HG03439 (cell line): ENCODE measurements at regions not wholly inside any gene's neighbourhood (a gene's known extent, or its start where the extent isn't known, plus 50 kb on each side); places are given as distances from the start of the nearest gene placed in this dataset.
"Not testable (repeated sequence)": the region's sequence is repeated elsewhere in the genome, so short reads cannot be mapped to it uniquely, and the experiment has no call there.

Source experiments
- ATAC-seq: cut with Tn5 transposase; IDR thresholded peaks from one replicate; pipeline ENCODE4 v1.9.1; 2021; ENCODE audit warnings: mild to moderate bottlenecking, moderate library complexity; ENCODE audit not compliant: unreplicated experiment

- ATAC-seq, result not testable (repeated sequence)
Measured at GRCh38 chr15:88965097-88965496, 51.9 kb upstream of the MFGE8 start.

DNA sequence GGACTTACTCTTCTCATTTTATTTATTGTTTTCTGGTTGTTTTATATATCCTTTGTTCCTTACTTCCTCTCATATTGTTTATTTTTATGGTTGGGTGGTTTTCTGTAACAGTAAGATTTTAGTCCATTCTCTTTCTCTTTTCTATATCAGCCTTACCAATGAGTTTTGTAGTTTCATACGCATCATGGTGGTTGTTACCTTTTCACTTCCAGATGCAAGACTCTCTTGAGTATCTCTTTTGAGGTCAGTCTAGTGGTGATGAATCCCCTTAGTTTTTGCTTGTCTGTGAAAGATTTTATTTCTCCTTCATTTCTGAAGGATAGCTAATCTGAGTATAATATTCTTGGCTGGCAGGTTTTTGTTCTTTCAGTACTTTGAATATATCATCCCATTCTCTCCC lies 57.1 kb upstream of the MFGE8 start:
- no peak for ATAC-seq

DNA sequence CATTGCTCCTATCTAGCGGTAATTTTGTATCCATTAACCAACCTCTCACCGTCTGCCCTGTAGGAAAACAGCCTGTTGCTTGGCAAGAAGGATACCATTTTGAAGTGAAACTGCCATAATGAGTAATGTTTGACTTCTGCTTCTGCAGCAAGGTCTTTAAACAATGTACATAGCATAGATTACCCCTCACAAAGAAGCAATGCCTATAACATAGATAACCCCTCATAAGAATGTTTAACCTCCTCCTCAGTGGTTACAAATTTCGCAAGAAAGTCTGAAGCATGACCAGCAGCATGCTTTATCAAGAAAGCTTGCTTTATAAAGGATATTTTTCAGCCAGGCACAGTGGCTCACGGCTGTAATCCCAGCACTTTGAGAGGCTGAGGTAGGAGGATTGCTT lies 61.2 kb upstream of the MFGE8 start:
- no peak for ATAC-seq

DNA sequence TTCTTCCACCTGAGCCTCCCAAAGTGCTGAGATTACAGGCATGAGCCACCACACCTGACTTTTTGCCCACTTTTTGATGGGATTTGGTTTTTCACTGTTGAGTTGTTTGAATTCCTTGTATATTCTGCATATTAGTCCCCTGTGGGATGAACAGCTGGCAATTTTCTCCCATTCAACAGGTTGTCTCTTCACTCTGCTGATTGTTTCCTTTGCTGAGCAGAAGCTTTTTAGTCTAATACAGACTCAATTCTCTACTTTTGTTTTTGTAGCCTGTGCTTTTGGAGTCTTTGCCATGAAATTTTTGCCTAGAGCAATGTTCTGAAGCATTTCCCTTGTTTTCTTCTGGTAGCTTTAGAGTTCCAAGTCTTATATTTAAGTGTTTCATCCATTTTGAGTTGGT lies 62.7 kb upstream of the MFGE8 start:
- no peak for ATAC-seq

- no peak for ATAC-seq
Measured at GRCh38 chr15:88976656-88977055, 63.5 kb upstream of the MFGE8 start.

DNA sequence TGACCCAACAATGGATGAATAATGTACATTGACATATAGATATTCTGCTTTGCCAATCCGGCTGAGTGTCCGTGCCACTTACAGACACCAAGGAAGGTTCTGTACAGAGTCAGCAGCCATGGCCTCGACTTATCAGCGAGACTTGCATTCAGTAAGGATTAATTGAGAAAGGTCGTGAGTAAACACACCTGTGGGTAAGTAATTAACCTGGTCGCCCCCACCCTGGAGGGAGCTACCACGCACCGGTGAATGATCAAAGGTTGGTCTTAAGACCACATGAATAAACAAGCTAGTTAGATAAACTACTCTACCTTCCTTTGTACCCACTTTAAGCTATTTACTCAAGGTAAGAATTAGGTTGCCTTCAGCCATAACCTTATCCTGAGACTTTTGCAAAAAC lies 66.5 kb upstream of the MFGE8 start:
- ATAC-seq, result no peak

- no peak for ATAC-seq
Measured at GRCh38 chr15:88980498-88980897, 67.3 kb upstream of the MFGE8 start.

DNA sequence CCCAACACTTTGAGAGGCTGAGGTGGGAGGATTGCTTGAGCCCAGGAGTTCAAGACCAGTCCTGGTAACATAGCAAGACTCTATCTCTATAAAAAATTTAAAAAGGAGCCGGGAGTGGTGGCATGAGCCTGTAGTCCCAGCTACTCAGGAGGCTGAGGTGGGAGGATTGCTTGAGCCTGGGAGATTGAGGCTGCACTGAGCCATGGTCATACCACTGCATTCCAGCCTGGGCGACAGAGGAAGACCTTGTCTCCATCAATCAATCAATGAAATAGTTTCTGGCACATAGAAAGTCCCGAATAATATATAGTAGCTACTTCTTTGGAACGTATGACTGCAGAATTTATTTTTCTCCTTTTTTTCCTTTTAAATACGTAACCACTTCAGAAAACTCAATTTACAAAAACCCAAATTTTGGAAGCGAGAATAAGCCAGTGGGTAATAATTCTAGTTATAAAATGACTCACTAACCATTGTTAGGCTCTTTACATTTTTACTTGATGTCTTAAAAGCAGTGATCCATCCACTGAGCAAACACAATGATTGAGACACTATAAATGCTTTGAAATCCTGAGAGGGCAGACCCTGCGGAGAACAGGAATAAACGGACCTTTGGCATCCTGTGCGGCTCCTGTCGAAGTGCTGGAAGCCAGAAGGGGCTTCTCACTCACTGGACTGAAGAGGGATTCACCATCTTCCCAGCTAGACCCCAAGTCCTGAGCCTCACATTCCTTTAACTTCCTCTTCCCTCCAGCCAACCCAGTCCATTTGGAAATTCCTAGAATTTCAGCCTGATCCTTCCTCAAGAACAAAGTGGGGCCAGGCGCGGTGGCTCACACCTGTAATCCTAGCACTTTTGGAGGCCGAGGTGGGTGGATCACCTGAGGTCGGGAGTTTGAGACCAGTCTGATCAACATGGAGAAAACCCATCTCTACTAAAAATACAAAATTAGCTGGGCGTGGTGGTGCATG lies 68.4 kb upstream of the MFGE8 start:
- no peak for ATAC-seq

- peak; percentile 72 for ATAC-seq
Measured at GRCh38 chr15:88982304-88982945, 69.2 kb upstream of the MFGE8 start.

- peak; percentile 32 for ATAC-seq
Measured at GRCh38 chr15:88982946-88983342, 69.8 kb upstream of the MFGE8 start.

DNA sequence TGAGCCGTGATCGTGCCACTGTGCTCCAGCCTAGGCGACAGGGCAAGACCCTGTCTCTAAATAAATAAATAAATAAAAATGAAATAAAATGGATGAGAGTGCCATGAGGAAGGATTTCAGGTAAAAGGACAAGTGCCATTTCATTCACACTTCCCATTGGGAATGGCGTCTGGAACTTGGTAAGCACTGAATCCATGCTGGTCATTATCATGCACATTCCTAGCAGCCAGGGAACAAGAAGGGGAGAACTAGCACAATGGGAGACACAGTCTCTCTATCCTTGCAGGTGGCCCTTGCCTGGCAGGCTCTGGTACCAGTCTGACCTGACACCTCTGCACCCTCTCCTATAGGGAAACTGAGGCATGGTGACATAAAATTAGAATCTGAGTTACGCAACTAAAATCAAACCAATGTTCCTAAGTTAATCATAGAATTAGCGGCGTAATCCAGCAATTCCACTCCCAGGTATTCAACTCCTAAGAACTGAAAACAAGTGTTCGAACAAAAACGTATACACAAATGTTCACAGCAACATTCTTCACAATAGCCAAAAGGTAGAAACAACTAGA lies 70.8 kb upstream of the MFGE8 start:
- no peak for ATAC-seq

GRCh38 chr15:88985547-88986393 lies 72.6 kb upstream of the MFGE8 start:
- ATAC-seq, result no peak

GRCh38 chr15:88986949-88987590 lies 73.9 kb upstream of the MFGE8 start:
- no peak for ATAC-seq

DNA sequence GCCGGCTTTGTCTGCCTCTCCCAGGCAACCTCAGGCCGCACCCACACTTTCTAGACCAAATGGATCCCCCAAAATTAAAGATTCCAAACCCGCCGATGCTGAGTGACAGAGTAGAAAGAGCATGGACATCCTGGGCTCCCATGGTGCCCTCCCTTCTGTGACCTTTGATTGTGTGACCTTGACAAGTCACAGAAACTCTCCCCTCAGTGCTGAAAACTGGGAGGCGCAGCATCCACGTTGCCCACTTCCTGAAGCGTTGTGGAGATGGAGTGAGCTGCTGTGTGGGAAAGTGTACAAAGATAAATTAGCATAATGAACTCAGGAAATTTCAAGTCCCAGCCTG lies 74.4 kb upstream of the MFGE8 start:
- no peak for ATAC-seq

DNA sequence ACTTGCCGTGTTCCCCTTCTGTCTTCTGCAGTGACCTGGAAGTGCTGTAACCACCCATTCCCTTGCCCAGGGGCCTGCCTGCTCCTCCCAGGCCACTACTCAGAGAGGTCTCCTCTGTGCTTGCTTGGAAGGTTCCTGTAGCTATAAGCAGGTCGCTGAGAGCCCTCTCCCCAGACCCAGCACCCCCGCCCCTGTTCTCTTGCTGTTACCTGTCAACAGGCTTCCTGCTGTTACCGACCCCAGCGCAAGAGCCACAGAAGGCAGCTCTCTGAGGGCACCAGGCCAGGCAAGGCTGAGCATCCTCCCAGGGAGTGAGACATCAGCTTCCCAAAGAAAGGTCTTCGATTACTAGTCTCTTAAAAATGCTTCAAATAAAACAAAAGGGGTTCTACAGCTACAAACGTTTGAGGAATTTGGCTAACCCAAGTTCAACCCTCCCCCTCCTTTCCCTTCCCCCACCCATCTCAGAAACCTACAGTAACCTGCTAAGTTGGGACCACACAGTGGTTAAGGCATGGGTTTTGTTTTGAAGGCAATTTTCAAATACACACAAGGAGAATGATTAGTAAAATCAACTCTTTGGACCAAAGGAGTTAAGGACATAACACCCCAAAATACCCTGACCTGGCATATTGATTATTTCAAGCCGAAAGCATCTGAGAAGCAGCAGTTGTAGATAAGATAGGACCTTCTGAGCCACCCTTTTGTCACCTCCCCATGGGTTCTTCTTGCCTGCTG lies 74.9 kb upstream of the MFGE8 start:
- no peak for ATAC-seq

DNA sequence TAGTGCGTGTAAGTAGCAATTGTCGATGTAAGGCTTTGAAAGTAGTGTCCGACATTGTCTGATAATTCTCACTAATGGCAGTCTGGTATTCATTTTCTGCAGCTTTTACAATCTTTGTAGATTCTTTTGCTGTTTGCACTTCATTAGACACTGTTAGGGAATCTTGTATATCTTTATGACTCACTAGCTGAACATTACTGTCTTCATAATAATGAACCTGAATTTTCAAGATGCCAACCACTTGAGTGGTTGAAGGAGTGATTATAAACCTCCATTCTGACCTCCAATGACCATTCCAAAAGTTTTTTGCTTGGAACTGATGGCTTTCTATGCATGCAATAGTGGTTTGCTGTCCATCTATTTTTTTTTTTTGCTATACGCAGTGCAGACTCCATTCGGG lies 76.4 kb upstream of the MFGE8 start:
- no peak for ATAC-seq

DNA sequence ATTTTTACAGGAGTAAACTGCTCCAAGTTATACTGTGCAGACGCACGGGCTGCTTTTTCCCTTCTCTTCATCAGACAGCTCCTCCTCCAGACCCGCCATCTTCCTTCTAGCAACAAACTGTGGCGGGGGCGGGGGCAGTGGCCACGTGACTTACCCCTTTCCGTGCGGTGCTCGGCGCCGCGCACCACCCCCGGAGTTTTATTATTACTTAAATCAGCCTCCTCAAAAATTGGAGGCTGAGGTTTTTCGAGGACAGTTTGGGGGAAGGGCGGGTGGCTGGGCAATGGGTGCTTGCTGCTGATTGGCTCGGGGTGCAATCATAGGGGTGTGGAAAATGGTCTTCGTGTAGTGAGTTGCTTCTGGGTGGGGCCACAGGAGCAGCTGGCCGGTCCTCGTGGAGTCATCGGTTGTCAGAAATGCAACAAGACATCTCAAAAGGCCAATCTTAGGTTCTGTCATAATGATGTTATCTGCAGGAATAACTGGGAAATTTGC lies 77.1 kb upstream of the MFGE8 start:
- no peak for ATAC-seq

- ATAC-seq, result no peak
Measured at GRCh38 chr15:88992216-88992615, 79.0 kb upstream of the MFGE8 start.

GRCh38 chr15:88992912-88993376 lies 79.8 kb upstream of the MFGE8 start:
- no peak for ATAC-seq

DNA sequence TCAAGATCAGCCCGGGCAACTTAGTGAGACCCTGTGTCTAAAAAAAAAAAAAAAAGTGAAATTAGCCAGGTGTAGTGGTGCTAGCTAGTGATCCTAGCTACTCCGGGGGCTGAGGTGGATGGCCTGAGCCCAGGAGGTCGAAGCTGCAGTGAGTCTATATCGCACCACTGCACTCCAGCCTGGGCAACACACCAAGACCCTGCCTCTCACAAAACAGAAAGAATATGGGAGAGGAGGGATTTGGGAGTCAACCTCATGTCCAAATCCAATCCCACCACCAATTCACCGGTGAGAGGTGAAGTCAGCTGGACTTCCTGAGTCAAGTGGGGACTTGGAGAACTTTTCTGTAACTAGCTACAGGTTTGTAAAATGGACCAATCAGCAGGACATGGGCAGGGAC lies 80.5 kb upstream of the MFGE8 start:
- no peak for ATAC-seq
